ENCODE measurements at regions not wholly inside any gene's neighbourhood (a gene's known extent, or its start where the extent isn't known, plus 50 kb on each side); places are given as distances from the start of the nearest gene placed in this dataset.

- DNase-seq (ENCODE audit: low spot score) (no peak), ATAC-seq (no peak), FAIRE-seq (no peak)
- intact Hi-C loops (cut with micrococcal nuclease; ENCODE audit: unreplicated experiment) (no loop called here), in situ Hi-C loops (cut with HindIII; ENCODE audit: extremely low pct_ligation_motif_present, low pct_unique_long_range_greater_than_20kb) (no loop called here)
- BruUV-seq (replicated peaks) = no TSS peak
- Histone ChIP-seq H2AFZ (ENCODE audit: low read length) (no peak overlapping the region), H3K27ac (ENCODE audit: extremely low read length, insufficient read depth, low read length) (no peak overlapping the region), H3K4me1 (ENCODE audit: insufficient read depth, low read length) (peaks cover 17% of the 10 kb centered on the region), H3K9ac (ENCODE audit: insufficient read depth, low read depth, low read length) (no peak overlapping the region), H3K4me2 (ENCODE audit: low read depth, low read length) (no peak overlapping the region), H4K20me1 (ENCODE audit: insufficient read depth, low read length) (no peaks in the 10 kb centered on the region), H3K4me3 (replicated peaks in 1 of 3; ENCODE audit: insufficient read depth in 1 of 3, low read depth in 2 of 3, low read length in 3 of 3) (no peak overlapping the region), H3K27me3 (ENCODE audit: control insufficient read depth in 1 of 2, insufficient read depth in 2 of 2, low read length in 2 of 2) (peaks cover 0 to 1% of the 10 kb centered on the region in 2 experiments; a peak in 1 of 5 replicates), H3K79me2 (ENCODE audit: insufficient read depth, low read length) (no peaks in the 10 kb centered on the region), H3K36me3 (replicated peaks in 1 of 2; ENCODE audit: control insufficient read depth in 1 of 2, insufficient read depth in 2 of 2, low read length in 2 of 2) (no peaks in the 10 kb centered on the region), H3K9me3 (ENCODE audit: low read length) (no peaks in the 10 kb centered on the region)
- TF ChIP-seq ZNF7 (CRISPR knock-in tag; IDR thresholded peaks at IDR 0.05) (no peak), ZKSCAN8 (CRISPR knock-in tag; IDR thresholded peaks at IDR 0.05; ENCODE audit: borderline replicate concordance) (no peak), RBAK (CRISPR knock-in tag; IDR thresholded peaks at IDR 0.05) (no peak), TERF1 (CRISPR knock-in tag; IDR thresholded peaks at IDR 0.05) (no peak), ZFAT (CRISPR knock-in tag; conservative IDR thresholded peaks at IDR 0.05) (no peak), ZBTB44 (CRISPR knock-in tag; IDR thresholded peaks at IDR 0.05) (no peak)
- ChIA-PET CTCF (ENCODE audit: low intra/inter-chr PET ratio, low total read pairs) (no interaction called here), POLR2A (no interaction called here)
- WGBS (ENCODE audit: low lambda C conversion rate) = 60% methylated on average over 6 of the region's 6 CpGs
Measured at GRCh38 chr2:100217323-100217722, 74.9 kb upstream of the AFF3 start.

GRCh38 chr2:100216015-100216414, 73.6 kb upstream of the AFF3 start:
- H3K9me3 ChIP-seq (ENCODE audit: low read length) = no peaks in the 10 kb centered on the region
- no peak overlapping the region for H2AFZ ChIP-seq (ENCODE audit: low read length)
- no peak overlapping the region for H3K27ac ChIP-seq (ENCODE audit: extremely low read length, insufficient read depth, low read length)
- H3K27me3 ChIP-seq (ENCODE audit: control insufficient read depth in 1 of 2, insufficient read depth in 2 of 2, low read length in 2 of 2) = peaks cover 0 to 1% of the 10 kb centered on the region in 2 experiments; a peak in 1 of 5 replicates
- BruUV-seq (replicated peaks) = no TSS peak
- CTCF ChIA-PET (ENCODE audit: low intra/inter-chr PET ratio, low total read pairs) = no interaction called here
- in situ Hi-C loops (cut with HindIII; ENCODE audit: extremely low pct_ligation_motif_present, low pct_unique_long_range_greater_than_20kb) = no loop called here
- intact Hi-C loops (cut with micrococcal nuclease; ENCODE audit: unreplicated experiment) = no loop called here
- no peak for FAIRE-seq
- POLR2A ChIA-PET = no interaction called here
- no peak overlapping the region for H3K4me2 ChIP-seq (ENCODE audit: low read depth, low read length)
- ATAC-seq = no peak
- no peaks in the 10 kb centered on the region for H3K79me2 ChIP-seq (ENCODE audit: insufficient read depth, low read length)
- H3K36me3 ChIP-seq (replicated peaks in 1 of 2; ENCODE audit: control insufficient read depth in 1 of 2, insufficient read depth in 2 of 2, low read length in 2 of 2) = no peaks in the 10 kb centered on the region
- no peaks in the 10 kb centered on the region for H4K20me1 ChIP-seq (ENCODE audit: insufficient read depth, low read length)
- no peak overlapping the region for H3K9ac ChIP-seq (ENCODE audit: insufficient read depth, low read depth, low read length)
- peaks cover 17% of the 10 kb centered on the region for H3K4me1 ChIP-seq (ENCODE audit: insufficient read depth, low read length)
- H3K4me3 ChIP-seq (replicated peaks in 1 of 3; ENCODE audit: insufficient read depth in 1 of 3, low read depth in 2 of 3, low read length in 3 of 3) = no peak overlapping the region
- no peak for DNase-seq (ENCODE audit: low spot score)
- 26% methylated on average over 5 of the region's 5 CpGs for WGBS (ENCODE audit: low lambda C conversion rate)
- TF ChIP-seq, protein P1, sequence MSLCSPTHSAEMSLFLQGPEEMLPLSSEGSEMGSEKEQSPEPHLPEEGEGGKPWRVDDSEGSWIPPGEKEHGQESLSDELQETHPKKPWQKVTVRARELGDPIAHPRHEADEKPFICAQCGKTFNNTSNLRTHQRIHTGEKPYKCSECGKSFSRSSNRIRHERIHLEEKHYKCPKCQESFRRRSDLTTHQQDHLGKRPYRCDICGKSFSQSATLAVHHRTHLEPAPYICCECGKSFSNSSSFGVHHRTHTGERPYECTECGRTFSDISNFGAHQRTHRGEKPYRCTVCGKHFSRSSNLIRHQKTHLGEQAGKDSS (CRISPR knock-in tag; IDR thresholded peaks at IDR 0.05; ENCODE audit: borderline replicate concordance, low read depth) = no peak
- TF ChIP-seq ZSCAN31 (CRISPR knock-in tag; IDR thresholded peaks at IDR 0.05; ENCODE audit: low read depth) (no peak), PHB2 (IDR thresholded peaks at IDR 0.05; ENCODE audit: partially characterized antibody) (no peak), KDM4B (CRISPR knock-in tag; IDR thresholded peaks at IDR 0.05) (no peak), SP5 (CRISPR knock-in tag; IDR thresholded peaks at IDR 0.05; ENCODE audit: borderline replicate concordance, low read depth) (no peak), IKZF1 (IDR thresholded peaks at IDR 0.05) (no peak), HHEX (CRISPR knock-in tag; IDR thresholded peaks at IDR 0.05) (no peak), CEBPZ (IDR thresholded peaks at IDR 0.05; ENCODE audit: low read length) (no peak)

Measured in HepG2 (cell line).